GM12874 (cell line): ENCODE measurements at regions not wholly inside any gene's neighbourhood (a gene's known extent, or its start where the extent isn't known, plus 50 kb on each side); places are given as distances from the start of the nearest gene placed in this dataset.

Source experiments
- TF ChIP-seq, protein P1 (sequence below): IDR thresholded peaks from 2 replicates; pipeline ENCODE4 v1.5.1; 2011; ENCODE audit warnings: low read depth, mild to moderate bottlenecking, control low read depth, low read length, moderate library complexity; ENCODE audit not compliant: insufficient read depth

DNA sequence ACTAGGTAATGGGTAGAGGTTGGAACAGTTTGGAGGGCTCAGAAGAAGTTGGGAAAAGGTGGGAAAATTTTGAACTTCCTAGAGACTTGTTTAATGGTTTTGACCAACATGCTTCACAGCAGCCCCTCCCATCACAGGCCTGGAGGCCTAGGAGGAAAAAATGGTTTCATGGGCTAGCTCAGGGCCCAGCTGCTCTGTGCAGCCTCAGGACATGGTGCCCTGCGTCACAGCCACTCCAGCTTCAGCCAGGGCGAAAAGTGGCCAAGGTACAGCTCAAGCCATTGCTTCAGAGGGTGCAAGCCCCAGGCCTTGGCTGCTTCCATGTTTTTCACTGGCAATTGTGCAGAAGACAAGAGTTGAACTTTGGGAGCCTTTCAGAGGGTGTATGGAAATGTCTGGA, 453.7 kb downstream of the LRRC70 start:
- TF ChIP-seq, protein P1, sequence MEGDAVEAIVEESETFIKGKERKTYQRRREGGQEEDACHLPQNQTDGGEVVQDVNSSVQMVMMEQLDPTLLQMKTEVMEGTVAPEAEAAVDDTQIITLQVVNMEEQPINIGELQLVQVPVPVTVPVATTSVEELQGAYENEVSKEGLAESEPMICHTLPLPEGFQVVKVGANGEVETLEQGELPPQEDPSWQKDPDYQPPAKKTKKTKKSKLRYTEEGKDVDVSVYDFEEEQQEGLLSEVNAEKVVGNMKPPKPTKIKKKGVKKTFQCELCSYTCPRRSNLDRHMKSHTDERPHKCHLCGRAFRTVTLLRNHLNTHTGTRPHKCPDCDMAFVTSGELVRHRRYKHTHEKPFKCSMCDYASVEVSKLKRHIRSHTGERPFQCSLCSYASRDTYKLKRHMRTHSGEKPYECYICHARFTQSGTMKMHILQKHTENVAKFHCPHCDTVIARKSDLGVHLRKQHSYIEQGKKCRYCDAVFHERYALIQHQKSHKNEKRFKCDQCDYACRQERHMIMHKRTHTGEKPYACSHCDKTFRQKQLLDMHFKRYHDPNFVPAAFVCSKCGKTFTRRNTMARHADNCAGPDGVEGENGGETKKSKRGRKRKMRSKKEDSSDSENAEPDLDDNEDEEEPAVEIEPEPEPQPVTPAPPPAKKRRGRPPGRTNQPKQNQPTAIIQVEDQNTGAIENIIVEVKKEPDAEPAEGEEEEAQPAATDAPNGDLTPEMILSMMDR = no peak

DNA sequence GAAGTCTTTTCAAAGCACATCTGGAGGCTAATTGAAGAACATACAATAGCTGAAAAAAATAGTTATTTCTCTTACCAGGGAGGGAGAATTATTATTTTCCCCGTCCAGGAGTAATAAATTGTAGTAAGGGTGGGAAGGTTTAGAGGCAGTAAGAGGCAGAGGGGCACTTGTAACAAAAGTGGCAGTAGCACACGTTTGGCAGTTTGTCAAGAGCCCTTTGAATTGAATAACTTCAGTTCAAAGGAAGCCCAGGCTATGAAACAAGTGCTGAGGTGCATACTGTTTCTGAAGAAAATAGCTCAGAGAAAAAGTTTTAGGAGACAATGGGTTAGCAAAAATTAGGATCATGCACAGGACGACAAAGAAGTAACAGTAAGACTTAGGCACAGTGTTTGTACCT, 451.3 kb downstream of the LRRC70 start:
- TF ChIP-seq, protein P1 = no peak

- TF ChIP-seq, protein P1 = no peak
Measured at GRCh38 chr5:63025679-63026078, 447.1 kb downstream of the LRRC70 start.

DNA sequence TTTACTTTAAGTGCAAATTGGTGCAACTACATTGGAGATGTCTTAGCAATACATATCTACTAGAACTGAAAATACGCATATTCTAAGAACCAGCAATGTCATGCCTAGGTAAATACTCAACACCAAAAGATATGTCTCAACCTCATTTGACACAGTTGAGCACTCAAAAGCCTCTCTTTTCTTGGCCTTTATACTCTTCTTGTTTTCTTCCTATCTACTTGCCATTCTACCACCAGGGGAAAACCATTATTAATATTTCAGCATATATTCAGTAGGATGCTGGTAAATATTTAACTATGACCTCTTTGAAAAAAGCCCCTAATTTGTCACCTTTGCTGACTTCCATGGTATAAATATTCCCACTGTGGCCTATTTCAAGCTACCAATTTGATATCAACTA, 443.8 kb downstream of the LRRC70 start:
- TF ChIP-seq, protein P1 = no peak

GRCh38 chr5:63011158-63011557, 432.5 kb downstream of the LRRC70 start:
- TF ChIP-seq, protein P1 = no peak

GRCh38 chr5:63008195-63008594, 429.6 kb downstream of the LRRC70 start:
- TF ChIP-seq, protein P1 = no peak

DNA sequence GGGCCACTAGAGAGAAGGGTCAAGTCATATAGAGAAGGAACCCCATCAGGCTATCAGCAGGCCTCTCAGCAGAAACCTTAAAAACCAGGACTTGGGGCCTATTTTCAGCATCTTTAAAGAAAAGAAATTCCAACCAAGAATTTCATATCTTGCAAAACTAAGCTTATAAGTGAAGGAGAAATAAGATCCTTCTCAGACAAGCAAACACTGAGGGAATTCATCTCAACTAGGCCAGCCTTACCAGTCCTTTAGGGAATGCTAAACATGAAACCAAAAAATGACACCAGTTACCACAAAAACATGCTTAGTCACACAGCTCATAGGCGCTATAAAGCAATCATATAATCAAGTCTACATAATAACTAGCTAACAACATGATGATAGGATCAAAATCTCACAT, 407.1 kb downstream of the LRRC70 start:
- TF ChIP-seq, protein P1 = no peak

DNA sequence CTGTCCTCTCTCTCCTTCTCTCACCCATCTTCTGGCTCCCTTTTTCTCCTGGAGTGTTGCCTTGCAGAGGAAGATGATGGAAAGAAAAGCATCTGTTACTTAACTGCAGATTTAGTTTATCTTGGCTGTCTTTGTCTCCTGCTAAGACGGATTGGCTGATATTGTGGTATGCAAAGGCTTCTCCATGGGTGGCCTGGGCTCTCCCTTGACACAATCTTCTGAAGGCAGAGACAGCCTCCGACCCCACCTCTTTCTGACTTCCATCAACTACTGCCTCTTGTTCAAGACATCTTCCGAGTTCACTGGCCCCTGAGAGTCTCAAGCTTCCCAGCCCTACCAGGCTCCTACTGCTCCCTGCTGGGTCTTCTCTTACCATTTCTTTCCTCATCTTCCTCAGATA, 403.7 kb downstream of the LRRC70 start:
- TF ChIP-seq, protein P1 = no peak
